GM23248 (cell line): ENCODE measurements at regions not wholly inside any gene's neighbourhood (a gene's known extent, or its start where the extent isn't known, plus 50 kb on each side); places are given as distances from the start of the nearest gene placed in this dataset.

ENCODE experiments used
- EZH2 ChIP-seq: fragments of 200-600 bp; sonication (generic); IDR thresholded peaks from 2 replicates; pipeline ENCODE4 v1.6.1; 2018; ENCODE audit warnings: antibody characterized with exemption, mild to moderate bottlenecking; ENCODE audit not compliant: insufficient read depth, poor library complexity, severe bottlenecking
- EZH2phosphoT487 ChIP-seq: fragments of 200-600 bp; sonication (generic); IDR thresholded peaks from 2 replicates; pipeline ENCODE4 v1.6.1; 2018; ENCODE audit warnings: antibody characterized with exemption, moderate library complexity, mild to moderate bottlenecking, low read depth; ENCODE audit not compliant: insufficient read depth

DNA sequence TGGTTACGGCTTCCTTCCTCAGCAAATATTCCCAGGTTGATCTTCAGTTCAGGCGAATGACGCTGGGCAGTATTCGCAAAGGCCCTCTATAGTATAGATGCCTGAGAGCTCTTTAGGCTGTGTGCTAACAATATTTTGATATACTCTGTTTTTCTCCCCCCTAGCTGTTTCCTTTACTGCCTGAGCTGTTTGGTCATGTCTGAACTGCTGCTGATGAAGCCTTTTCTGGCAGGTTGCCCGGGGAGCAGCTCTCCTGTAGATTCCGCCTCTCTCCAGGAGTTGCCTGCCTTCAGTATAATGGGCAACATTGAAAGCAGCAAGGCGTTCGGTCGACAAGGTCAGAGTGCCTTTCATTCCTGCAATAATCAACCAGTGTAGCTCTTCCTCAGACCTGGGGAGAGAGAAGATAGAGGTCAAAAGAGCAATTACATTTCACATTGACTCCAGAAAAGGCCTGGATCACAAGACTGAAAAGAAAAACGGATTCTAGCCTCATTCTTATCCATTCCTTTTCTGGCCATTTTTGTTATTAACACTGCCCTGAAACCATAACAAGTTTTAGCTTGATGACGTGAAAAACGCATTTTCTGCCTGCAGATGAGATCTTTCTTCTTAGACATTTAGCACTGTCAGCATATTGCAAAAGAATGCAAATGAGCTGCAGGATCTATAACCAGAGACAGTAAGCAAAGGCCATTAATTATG, 60.1 kb upstream of the ZNF608 start:
- TF ChIP-seq EZH2phosphoT487 (no peak), EZH2 (no peak)
